HG03025 (cell line): ENCODE measurements at regions not wholly inside any gene's neighbourhood (a gene's known extent, or its start where the extent isn't known, plus 50 kb on each side); places are given as distances from the start of the nearest gene placed in this dataset.
A peak's percentile ranks its signal among the peaks of the same experiment; 100 is the strongest.

ENCODE experiments used
- ATAC-seq: cut with Tn5 transposase; IDR thresholded peaks from one replicate; pipeline ENCODE4 v1.9.1; 2021; ENCODE audit warnings: mild to moderate bottlenecking, moderate library complexity; ENCODE audit not compliant: unreplicated experiment, low FRiP score

DNA sequence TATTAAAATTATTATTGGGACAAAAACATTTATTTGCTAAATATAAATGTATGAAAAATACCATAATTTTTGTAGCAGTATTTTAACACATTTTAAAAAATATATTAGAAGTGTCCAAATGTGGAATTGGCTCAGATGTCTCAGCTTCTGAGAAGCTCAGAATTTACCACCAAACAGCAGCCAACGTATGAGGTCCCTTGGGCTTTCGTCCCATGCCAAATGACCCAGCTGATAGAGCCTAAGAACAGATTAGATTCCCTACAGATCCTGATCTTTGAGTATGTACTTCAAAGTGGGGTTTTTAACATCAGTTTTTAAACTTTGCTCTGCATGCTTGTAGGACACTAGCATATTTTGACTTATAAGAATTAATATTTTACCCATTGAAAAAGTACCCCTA is 77.3 kb upstream of the RPS23 start:
- ATAC-seq, result no peak

DNA sequence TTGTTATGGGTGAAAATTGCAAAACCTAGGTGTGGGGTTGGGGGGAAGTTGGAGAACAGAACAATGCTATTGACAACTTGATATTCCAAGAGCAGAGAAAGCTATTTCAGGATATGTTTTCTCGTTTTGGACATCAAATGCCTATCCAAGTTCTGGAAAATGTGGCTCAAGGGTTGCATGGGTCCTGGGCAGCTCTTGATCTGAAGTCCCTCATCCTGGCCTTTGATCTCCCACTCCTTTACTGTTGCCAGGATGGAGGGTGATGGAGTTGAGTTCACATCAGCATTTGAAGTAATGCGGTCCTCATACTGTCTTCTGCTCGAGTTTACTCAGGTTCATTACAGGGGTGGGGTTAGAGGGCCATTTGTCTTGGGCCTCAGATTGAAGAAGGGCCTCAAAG is 76.9 kb upstream of the RPS23 start:
- no peak for ATAC-seq

DNA sequence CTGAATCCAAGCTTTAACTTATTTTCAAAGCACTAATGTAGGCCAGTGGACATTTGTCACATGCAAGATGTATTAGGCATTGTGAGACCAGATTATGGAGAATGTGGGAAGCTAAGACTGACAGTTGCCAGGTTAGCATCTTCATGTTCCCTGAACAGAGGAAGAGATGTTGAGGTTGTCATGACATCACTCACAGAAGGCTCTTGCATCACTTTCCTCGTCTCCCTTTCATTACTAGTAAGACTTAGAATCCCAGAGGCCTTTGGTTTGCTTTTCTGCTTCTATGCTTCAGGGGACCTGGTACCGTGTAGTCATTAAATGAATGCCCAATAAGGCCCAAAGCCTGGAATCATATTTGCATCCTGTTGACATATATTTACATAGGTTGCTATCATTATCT is 76.4 kb upstream of the RPS23 start:
- no peak for ATAC-seq

DNA sequence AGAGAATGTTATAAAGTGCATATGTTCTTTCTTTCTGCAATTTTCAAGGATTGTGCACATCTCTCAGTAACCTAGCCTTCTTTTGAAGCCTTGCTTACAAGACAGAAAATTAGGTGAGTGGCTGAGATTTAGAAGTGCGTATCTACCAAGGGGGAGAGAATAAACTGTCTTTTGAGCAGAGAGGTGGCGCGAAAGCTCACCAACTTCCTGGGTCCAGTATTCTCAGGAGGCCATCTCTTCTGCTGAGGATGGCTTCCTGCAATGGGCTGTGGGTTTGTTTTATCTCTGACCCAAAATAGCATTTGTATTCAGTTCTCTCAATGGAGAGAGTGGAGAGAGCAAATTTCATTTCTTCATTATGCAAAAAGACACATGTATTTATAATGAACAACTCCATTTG is 75.4 kb upstream of the RPS23 start:
- no peak for ATAC-seq

DNA sequence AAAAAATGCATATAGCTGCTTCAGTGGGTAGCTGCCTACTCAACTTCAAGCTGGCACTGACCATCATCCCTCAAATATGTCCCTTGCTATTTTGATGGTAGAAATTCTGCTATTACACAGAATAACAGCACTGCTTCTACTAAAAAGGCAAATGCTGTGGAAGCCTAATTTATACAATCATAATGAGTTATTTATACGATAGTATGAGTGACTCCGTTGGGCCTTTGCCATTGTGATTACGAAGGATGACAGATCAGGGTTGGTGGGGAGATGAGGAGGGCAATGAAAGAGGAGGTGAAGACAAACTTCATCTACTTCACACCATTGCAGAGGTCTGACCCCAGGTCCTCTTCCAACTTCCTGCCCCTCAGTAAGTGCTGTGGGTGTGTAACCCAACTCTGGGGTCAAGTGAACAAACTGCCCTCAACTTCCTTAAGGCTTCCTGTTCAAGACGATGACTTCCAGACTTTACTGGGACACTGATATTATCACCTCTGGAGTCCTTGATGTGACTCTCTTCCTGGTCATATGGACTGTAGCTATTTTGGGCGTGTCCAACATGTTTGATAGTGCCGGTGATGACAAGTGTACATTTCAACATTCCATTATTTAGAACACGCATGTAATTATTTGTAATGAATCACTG is 74.1 kb upstream of the RPS23 start:
- no peak for ATAC-seq

DNA sequence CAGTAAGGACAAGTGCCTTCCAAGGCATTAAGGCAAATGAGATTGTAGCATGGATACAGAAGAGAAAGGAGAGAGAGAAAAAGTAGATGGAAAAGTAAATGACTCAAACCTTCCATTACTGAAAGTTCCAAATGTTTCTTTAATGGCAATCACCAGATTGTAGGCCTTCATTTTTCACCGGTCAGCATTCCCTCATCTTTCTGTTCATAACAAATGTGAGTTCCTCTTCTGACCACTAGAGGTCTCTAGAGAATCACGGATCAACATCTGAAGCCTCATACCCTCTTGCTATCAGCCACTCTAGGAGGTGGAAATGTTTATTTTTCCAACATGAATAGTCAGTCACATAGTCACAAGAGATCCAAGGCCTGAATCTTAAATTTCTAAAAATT is 73.6 kb upstream of the RPS23 start:
- peak; percentile 72 for ATAC-seq

DNA sequence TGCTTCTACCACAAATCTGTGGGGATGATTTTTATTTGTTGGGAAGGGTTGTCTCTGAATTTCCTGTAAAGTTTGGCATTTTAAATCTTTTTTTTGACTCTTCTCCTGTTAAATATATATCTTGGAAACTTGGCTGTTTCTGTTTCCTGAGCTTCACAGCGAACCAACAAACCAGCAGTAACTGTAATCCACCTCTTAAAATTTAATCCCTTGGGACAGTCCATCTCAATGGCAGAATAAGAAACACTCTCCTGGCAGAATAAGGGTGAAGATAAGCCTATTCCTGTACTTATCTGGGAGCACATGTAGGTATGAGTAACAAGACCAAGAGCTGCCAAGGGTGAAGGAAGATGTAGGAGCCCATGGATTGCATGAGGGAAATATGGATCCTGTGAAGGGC is 73.1 kb upstream of the RPS23 start:
- no peak for ATAC-seq

DNA sequence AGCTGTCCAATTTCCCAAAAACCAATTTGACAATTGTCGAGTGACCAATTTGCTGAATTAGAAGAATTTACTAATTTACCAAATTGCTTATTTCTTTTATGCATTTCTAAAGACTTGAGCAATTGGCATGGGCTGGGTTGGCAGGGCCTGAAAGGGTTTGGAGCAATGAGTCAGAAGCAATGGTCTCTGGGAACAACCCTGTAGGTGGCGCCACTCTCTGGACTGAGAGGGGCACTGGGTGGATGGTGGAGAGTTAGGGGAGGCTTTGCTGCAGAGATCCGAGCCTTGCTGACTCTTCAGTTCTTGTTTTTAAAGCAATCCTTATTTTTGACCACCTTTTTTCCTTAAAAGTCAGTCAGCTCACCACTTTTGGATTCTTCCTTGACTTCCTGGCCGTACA is 71.5 kb upstream of the RPS23 start:
- ATAC-seq, result no peak

DNA sequence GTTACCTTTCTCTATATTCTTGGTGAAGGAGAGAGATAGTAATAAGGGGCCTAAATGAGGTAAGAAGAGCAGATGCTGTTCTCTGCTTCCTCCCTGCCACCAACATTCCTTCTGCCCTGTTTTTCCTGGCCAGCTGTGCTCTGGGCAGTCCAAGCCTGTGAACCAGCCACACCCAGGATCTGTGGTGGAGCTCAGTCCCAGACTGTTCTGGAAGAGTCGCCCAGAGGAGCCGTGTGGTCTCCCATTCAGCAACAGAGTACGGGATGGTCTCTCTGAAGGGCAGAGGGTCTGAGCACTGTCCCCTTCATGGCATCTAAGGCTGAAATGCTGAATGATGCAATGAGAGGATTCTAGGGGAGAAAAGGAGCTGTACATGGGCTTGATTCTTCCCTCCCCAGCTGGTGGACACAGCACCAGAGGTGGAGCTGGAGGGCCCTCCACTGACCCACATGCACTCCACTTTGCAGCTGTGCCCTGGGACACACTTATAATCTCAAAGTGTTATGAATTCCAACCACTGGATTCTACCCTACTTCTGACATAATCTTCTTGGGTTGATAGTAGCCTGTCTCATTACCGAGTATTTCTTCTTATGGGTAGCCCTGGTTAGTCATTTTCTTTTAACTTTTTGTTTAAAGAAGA is 70.8 kb upstream of the RPS23 start:
- no peak for ATAC-seq

DNA sequence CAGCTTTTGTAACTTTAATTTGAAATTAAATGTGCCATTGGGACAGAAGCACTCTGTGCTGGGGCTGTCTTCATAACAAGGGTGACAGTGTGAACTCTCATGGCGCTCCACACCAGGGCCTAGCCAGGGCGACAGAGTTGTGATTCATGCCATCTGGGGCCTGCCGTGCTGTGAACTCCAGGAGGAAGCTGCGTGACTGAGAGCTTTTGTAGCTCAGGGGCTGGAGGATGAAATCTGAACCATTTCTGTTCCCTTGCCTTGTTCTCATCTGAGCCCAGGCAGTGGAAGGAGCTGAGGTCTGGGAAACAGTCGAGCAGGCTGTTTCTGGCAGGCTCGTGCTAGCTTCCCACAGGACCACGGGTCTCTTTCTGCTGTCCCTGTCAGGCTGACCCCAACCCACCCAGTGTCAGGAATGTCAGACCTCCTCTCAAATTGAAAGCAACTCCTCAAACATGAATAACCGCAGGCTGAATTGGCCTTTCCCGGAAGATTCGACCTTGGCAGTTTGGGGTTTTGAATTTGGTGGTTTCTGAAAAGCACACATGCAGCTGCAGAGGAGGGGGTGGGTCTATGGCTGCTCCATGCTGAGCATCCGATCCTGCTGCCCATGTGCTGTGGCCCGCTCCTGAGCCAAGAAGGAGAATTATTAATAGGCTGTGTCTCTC is 69.2 kb upstream of the RPS23 start:
- ATAC-seq, result no peak

DNA sequence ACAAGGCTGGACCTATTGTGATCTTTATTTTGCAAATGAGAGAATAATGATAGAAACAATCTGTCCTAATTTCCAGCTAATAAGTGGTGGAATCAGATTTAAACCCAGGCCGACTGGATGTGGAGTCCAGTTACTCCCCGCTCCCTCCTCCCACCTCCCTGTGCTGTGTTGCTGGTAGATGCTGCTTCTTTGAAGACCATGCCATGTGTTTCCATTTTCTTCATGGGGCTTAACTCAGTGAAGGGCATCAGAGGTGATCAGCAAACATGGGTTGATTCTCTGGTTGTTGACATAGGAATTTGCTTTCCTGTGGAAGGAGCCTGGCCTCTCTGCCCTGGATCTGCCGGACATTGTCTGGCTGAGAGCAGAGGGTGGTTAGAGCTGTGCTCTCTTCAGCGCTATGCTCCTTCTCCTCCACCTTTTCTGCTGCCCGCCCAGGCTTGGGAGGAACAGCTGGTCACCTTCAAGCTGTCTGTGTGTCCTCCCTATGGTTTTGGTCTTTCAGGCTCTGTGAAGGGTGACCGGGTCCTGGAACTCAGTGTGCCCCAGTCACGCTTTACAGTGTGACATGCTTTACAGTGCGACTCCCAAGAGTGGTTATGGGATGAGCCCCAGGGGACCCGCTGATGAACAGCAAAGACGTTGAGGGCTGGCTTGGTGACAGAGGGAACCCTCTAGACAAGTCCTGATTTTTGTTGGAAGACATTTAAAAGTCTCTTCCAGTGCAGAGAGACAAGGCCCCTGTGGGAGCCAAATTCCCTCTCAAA is 68.4 kb upstream of the RPS23 start:
- ATAC-seq, result no peak

DNA sequence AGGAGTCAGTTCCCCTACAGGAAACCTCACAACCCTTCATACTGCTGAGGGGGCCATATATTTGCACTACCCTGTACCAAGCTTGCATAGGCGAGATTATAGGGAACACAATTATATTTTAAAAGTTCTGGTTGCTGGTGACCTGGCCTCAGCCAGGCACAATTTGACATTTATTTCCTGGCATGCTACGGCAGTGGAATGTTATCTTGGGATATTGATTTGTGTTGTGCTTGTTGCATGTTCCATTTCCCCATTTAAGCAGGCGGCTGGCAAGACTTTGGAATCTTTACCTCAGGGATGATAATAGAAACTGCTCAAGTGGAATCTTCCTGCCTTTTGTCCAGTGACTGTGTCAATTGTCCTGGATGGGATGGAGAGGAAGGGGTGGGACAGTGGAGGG is 67.0 kb upstream of the RPS23 start:
- ATAC-seq, result no peak

DNA sequence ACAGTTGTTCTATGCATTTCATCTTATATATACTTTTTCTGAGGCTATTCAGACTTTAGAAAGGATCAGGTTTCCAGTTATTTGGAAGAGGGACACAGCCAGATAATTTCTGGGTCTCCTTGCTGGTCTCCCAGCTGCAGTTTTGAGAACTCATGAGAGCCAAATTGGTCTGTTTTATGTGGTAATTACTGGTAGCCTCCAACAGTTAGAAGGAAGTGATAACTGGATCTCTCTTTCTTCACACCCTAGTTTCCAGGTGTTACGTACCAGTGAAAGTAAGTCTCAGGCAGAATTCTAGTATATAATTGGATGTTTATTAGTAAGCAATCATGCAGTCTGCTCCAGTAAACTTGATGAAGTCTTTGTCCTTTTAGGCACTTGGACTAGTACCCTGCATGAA is 63.2 kb upstream of the RPS23 start:
- no peak for ATAC-seq

DNA sequence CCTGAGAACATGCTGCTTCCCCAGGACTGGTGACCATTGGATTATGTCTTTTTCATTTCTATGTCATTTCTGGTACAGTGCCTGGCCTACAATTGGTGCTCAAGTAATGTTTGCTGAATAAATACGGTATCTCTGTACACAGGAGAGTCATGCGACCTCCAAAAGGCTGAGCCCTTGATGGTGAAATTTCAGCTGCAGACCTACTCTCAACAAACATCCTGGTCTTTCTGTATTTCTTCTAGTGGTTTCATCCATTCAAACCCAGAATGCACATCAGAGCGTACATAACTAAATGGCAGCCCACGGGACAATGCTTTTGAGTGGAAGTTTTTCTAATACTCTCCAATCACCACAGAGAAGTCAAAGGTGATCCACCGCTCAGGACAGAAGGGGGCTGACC is 62.6 kb upstream of the RPS23 start:
- no peak for ATAC-seq

DNA sequence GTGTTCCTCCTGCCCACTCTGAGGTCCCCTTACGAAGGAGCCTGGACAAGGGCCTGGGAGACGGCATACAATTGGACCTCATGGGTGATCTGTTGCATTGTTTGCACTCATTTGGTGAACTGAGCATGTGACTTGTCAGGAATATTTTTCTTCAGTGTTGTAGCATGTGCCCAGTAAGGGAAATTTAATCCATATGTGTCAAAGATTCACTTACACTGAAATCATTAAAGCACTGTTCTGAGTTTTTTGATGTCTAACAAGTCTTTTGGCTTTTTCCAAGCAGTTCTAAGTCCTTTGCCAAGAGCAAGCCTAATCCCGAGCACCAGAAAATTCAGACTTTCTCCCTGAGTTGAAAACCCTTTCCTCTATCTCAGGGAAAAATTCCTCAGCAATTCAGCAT is 61.6 kb upstream of the RPS23 start:
- ATAC-seq, result no peak

DNA sequence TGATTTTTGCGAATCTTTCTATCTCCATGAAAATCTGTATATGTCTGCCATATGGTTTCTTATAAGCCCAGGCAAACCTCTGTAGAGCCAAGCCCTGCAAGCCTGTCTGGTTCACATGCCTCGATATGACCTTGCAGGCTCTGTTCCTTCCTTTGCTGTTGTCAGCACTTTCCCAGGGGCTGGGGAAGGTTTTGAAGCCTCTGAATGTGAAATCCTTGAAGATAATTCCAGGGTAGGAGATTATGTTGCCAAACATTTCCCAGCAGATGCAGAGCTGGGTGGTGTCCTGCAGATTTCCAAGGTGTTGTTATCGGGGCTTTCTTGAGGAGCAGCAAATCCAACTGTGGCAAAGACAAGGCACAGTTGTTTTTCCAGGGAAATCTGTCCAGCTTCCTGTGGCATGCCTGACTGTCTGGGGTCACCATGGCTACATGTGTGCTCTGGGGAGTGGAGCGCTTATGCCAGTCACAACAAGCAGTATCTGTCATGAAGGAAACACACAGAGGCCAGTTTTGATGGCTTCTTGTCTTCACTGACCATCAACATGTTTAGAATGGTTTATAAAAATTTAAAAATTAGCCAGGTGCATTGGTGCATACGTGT is 60.7 kb upstream of the RPS23 start:
- no peak for ATAC-seq

DNA sequence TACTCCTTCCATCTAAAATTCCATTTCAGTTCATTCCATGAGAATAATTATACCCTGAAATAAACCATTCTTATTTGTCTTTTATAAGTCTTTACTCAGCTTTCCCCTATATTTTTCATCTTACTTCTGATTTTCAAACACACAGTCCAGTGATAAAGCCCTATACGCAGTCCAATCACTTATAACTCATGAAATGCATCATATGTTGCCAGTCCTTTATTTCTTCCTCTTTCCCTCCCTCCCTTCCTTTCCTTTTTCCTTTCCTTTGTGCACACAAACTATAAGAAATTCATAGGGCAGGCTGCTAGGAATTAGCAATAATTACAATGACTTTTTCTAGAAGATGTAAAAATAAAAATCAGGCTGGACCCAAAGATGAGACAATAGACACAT is 58.8 kb upstream of the RPS23 start:
- ATAC-seq, result no peak

DNA sequence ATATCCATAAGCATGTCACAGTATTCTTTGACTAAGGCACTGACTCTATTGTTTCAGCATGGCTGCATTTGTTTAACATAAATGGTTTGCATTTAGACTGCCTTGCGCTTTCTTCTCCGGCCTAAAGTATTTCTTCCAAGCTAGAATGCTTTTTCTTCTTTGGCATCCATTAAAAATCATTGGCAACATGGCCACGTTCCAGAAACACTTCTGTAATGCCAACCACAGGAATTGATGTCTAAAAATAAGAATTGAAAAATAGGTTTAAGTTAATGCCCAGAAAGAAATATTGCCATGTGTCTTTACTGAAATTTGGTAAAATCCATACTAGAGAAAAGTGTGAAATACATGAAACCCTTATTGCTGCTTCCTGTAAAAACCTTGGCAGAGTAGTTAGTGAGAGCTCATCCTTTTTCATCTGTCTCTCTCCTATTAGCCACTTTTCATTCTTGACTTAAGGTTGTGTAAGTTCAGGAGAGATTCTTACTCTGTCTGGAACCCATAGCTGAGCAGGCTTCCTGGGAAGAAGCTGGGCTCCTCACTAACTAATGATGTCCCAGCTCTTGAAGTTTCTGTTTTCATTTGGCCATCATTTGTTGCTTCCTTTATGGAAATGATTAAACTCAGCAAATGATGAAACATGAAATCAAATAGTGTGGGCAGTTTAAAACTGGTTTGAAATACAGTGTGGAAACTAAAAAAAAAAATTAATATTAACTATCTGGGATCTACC is 58.2 kb upstream of the RPS23 start:
- no peak for ATAC-seq

DNA sequence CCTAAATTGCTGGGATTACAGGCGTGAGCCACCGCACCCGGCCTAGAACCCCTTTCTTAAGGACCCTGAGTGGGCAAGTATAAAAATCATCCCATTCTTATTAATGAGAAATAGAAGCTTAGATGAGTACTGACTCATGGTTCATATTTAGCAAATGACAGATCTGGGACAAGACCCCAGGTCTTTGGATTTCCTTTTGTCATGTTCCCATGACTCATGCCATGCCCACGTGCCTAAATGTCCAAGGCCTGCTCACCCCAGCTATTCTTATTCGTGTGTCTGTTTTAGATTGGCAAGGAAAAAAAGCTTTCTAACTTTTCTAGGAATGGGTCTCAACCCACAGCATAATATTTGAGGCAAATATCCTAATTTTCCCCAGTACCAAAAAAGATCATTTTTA is 57.7 kb upstream of the RPS23 start:
- no peak for ATAC-seq

DNA sequence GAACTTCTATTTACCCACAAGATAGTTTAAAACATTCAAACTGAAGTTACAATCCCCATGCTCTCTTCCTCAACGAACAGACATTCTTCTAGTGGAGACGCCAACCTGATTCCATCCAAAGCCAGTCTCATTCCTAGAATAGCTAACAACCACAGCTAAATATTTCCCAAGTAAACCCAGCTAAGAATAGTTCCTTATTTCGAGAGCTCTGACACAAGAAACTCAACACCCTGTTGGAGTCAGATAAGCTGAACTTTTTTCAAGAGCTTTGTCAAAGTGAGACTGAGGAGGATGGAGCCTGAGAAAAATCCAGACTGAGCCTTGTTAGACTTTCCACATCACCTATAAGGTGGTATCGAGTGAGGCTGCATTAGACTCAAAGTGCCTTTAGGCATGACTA is 56.7 kb upstream of the RPS23 start:
- no peak for ATAC-seq
